ENCODE measurements at regions not wholly inside any gene's neighbourhood (a gene's known extent, or its start where the extent isn't known, plus 50 kb on each side); places are given as distances from the start of the nearest gene placed in this dataset.
"Not testable (repeated sequence)": the region's sequence is repeated elsewhere in the genome, so short reads cannot be mapped to it uniquely, and the experiment has no call there.

DNA sequence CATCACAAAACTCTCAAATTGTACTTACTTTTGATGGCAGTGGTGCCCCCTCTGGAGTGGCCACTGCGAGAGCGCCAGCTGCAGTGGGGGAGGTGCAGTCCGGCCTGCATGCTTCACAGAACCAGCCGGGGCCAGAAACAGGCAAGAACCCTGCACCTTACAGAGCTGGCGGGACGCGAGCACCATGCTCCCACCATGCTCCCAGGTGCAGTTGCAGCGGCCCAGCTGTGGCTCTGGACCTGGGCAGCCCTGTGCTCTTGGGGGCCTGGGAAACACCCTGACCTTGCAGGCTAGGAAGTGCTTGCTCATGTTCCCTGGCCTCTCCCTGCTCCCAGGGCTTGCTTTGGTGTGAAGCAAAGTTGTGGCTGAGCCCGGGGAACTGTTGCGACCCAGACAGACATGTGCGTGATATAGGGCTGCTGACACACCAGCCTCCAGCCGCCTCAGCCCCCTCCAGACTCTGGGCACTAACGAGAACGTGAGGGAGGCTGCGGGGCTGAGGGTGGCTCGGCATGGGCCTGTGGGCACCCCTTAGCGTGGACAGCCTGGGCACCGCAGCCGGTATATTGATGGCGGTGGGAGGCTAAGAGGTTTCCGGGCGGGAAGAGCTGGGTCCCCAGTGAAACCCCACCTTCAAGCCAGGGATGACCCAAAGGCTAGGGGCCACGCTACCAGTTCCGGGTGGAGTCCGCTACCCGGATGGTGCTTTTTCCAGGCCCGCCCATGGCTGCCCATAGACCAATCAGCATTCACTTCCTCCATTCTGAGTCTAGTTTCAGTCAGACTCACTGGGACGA, 1809.9 kb upstream of the ACO1 start:
- no peak for DNase-seq (ENCODE audit: low read depth)

DNA sequence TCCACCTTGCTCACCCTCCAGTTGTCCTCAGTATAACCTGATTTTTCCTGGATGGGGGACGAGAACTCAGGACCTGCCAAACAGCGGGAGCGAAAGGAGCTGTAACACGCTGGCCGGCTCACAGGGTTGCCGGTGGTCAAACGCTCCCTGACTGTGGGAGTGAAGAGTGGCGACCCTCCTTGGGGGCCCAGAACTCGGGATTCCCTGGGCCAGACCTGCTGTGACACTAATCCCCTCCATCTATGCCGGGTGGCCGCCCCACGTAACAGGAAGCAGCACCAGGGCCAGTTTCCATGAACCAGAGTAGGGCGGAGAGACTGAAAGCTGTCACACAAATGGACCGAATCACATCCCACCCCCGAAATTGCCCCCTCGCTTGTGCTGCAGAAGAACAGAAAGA, 1809.2 kb upstream of the ACO1 start:
- no peak for DNase-seq (ENCODE audit: low read depth)

DNA sequence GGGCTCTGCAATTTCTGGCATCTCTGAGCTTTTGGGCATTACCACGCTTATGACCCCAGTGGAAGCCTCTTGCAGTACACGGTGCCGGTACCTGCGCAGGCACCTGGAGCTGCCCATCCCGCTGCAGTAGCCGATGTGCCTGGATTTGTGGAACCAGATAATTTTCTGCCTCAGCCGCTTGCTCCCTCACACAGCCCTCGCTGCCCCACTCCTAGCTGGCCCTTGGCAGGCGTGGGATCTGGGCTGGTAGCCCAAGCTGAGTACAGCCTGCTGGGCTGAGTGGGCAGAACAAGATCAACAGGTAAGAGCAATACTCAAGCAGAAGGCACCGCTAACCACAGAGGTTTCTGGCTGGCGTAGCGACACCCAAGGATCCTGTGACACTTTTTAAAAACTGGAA, 1808.8 kb upstream of the ACO1 start:
- no peak for DNase-seq (ENCODE audit: low read depth)

DNA sequence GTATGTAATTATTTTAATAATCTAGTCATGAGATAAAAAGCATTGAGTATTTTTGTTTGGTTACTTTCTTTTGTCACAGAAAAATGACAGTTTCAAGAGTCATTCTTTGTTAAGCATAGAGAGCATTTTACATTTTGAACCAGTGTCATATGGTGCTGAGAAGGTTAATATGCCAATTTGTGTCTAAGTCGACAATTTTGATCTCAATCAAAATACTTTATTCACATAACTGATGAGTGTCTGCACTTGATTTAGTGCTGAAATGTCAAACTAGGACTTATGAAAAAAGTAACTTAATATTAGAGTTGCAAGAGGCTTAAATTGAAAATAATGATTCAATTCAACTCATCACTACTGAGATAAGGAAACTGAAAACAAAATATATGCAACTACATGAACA, 1804.6 kb upstream of the ACO1 start:
- DNase-seq (ENCODE audit: low read depth), result no peak

DNA sequence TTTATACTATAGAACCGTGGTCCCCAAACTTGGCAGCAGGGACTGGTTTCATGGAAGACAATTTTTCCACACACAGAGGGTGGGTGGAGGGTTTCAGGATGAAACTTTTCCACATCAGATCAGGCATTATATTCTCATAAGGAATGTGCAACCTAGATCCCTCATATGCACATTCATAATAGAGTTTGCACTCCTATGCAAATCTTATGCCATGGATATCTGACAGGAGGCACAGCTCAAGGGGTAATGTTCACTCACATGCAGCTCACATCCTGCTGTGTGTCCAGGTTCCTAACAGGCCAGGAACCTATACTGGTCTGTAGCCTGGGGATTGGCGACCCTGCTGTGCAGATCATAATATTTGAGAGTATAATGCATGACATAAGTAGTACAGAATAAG, 1802.2 kb upstream of the ACO1 start:
- no peak for DNase-seq (ENCODE audit: low read depth)

DNA sequence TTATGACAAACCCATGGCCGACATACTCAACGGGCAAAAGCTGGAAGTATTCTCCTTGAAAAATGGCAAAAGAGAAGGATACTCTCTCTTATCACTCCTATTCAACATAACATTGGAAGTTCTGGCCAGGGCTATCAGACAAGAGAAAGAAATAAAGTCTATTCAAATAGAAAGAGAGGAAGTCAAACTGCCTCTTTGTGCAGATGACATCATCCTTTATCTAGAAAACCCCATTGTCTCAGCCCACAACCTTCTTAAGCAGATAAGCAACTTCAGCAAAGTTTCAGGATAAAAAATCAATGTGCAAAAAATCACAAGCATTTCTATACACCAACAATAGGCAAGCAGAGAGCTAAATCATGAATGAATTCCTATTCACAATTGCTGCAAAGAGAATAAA, 1799.9 kb upstream of the ACO1 start:
- DNase-seq (ENCODE audit: low read depth), result no peak

DNA sequence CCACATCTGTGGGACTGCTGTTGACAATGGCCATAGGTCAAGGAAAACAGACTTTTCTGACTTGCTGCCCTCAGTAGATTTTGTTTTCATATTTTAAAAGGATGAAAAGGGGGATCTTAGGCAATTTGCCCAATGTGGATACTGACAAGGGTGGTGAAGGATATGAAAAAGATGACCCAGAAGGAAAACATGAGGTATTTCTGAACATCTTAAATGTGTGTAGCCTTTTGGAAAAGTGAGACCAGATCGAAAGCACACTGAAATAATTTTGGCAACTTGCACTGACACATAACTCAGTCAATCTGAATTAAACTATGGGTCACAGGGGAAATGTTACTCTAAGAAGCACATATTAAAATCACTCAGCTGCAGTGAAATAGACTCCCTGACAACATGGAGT, 1793.0 kb upstream of the ACO1 start:
- DNase-seq (ENCODE audit: low read depth), result no peak

DNA sequence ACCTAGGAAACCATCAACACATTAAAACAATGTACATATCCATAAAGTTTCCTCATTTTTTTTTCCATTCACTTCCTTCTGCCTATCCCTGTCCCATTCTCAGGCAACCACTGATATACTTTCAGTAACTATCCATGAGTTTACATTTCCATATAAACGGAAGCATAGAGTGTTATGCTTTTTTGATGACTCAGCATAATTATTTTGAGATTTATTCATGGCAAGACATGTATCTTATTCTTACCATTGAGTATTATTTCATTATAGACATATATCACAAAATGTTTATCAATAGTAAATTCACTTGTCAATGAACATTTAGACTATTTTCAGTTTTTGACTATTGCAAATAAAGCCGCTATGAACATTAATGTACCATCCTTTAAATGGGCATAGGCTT, 1786.8 kb upstream of the ACO1 start:
- no peak for DNase-seq (ENCODE audit: low read depth)

DNA sequence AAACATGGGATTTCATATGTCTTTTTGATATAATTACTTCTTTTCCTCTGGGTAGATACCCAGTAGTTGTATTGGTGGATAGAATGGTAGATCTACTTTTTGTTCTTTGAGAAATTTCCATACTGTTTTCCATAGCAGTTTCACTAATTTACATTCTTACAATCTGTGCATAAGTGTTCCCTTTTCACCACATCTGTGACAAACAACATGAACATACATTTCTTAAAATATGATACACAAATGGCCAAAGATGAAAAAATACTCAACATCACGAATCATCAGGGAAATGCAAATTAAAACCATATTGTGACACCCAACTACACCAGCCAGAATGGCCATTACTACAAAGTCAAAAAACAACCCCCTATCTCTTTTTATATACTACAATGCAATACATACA, 1778.5 kb upstream of the ACO1 start:
- DNase-seq (ENCODE audit: low read depth), result no peak

DNA sequence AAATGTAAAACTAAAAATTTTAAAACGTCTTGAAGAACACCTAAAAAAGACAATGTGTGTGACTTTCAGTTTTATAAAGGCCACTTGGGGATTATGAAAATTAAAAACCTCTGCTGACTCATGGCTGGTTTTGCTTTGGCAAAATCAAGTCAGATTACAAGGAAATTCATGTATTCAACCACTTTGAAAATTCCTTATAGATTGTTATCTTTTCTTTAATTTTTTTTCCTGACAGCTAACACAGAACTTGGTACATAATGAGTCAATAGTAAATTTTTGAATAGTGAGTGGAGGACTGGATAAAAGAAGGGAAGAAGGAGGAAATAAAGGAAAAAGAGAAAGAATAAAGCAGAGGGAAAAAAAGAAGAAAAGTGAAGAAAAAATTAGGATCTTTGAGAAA, 1774.7 kb upstream of the ACO1 start:
- no peak for DNase-seq (ENCODE audit: low read depth)

DNA sequence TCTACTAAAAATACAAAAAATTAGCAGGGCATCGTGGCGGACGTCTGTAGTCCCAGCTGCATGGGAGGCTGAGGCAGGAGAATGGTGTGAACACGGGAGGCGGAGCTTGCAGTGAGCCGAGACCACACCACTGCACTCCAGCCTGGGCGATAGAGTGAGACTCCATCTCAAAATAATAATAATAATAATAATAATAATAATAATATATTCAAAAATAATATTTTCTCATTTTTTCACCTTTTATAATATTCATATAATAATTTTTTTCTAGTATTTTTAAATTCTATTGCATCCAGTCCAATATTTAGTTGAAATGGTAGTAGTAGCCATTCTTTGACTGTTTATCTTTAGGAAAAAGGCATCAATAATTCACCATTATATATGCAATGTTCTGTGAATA, 1767.7 kb upstream of the ACO1 start:
- not testable (repeated sequence) for DNase-seq (ENCODE audit: low read depth)

DNA sequence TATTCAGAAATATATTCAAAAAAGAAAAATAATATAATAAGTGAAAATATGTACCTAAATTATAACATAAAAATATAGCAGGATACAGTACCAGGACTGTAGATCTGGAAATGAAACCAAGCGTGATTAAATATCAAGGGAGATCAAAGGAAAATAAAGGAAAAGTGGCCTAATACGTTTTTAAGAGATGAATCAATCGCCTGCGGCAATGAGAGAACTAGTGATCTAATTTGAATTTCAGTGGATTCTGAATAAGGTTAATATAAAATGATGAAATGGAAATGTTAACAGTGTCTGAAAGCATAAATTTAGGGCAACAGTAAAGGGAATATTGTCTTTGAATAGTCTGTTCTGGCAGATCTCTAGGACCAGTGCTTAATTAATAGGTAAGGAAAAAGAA, 1761.9 kb upstream of the ACO1 start:
- DNase-seq (ENCODE audit: low read depth), result no peak

DNA sequence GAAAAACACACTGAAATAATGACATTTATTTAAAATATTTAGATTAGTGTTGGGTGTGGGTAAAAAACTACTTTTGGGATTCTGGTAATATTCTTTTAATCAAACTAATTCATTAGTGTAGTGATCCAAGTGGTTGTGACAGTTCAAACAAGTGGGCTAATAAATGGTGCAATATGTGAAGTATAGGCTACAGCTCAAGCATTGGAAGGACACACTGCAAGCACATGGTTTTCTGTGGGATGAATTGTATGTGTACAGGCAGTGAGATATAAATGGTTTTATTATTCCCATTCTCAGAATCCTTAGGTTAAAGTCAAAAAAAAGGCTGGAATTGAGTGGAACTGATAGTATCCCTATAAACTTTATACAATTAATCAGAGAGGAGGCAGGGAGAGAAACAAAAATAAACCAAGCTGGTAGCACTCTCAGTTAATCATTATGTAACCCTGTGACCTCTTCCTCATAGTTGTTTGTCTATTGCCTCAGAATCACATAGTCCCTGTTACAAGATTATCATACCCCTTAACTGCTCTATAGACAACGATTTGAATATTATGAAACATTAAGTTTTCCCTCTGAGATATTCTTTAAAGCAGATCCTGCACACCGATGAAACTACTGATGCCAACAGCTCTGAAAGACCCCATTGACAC, 1755.4 kb upstream of the ACO1 start:
- DNase-seq (ENCODE audit: low read depth), result no peak

DNA sequence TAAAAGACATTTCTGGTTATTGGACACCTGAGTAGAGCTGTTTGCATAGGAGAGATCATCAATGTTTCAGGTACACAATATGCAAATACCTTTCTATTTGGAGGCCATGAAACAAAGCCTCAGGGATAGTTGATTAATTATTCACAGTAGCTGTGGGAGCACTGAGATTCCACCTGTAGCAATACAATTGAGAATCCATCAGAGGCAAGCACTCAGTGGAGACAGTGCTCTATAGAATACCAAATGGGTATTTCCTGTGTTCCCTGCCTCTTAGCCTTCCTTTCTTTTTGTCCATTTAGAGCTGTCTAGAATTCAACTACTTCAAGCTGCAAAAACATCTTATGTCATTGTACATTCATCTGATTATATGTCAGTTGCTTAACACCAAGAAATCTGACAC, 1754.0 kb upstream of the ACO1 start:
- no peak for DNase-seq (ENCODE audit: low read depth)

DNA sequence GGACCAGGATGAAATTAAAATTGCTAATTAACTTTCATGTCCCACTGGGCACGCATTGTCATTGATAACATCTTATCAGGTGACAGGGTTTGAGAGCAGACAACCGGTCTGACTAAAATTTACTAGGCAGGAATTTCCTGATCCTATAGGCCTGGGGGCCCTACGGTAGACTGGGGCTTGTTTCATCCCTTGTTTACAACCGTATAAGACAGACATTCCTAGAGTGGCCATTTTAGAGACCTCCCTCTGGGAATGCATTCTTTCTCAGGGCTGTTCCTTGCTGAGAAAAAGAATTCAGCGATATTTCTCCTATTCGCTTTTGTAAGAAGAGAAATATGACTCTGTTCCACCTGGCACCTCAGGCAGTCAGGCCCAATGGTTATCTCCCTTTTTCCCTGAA, 1737.8 kb upstream of the ACO1 start:
- not testable (repeated sequence) for DNase-seq (ENCODE audit: low read depth)

DNA sequence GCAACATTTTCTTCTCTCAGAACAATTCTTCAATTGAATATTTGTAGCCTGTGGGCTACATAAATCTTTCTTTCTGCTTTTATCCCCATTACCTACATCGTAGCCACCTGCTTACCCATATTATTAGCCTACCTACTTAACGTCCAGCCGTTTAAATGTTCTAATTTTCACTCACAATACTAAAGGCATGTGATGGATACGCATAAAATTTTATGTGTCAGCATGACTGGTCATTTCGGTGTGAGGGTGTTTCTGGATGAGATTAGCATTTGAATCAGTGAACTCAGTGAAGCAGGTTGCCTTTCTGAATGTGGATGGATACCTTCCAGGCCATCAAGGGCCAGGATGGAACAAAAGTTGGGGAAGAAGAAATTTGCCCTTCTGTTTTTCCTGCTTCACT, 1722.5 kb upstream of the ACO1 start:
- no peak for DNase-seq (ENCODE audit: low read depth)

DNA sequence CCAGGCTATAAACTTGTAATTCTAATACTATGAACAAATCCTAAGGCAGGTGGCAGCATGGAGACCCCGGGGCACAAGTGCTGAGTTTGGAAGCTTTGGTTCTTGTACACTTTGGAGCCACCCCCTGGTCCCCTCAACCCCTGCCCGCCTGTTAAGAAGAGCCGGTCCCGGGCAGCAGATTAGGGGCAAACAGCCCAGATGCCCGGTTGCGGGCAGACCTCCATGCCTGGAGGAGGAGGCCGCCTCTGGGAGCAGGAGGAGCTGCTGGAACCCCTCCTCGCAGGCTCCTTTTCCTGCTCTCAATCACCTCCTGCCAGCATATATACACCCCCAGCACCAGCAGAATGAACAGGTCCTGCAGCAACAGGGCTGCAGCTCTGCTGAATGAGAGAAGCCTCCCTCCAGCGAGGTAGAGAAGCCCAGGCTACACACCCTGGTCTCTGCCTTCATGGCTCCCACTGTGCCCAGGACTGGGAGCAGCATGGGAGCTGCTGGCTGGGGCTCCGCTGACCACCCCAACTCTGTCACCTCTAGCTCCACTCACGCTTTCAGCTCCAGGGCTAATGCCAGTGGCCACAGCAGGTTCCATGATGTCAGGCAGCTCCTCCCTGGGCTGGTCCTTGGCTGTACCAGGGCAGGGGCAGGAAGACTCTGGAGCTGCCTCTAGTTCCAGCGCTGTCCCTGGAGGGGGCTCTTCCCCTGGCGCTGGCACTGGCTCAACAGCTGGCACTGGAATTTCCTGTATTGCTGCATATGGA, 1713.5 kb upstream of the ACO1 start:
- no peak for DNase-seq (ENCODE audit: low read depth)

DNA sequence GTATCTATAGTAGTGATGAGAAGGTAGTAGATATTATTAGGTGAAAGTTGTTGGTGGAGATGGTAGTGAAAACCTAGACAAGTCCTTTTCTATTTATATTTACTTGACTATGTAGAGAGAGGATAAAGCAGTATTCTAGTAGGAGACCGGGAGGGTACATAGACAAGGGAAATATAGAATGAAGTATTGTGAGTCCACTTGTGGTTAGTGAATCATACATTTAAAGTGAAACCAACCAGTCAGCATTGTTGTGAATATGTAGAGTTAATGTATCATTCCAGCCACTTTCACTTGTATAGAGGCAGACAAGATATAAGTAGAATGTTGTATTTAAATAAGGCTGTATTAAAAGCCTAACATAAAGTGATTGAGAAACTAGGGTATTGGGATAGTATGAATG, 1711.3 kb upstream of the ACO1 start:
- DNase-seq (ENCODE audit: low read depth), result no peak

DNA sequence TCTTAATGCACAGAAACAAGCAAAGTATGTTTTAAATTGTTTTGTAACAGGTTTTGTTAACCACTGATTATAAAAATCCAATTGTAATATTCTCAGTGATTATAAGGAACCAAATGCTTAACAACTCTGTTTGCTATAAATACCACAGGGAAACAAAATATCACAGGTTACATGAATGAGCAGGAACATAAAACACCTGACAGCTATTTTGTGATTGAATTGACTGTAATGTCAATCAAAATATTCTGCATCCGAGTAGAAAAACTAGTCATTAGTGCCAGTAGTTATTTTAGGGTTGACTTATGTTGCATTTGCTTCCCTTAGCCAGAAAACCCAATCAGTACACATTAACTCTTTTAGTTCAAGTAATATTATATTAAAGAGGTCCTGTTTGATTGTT, 1707.8 kb upstream of the ACO1 start:
- DNase-seq (ENCODE audit: low read depth), result no peak

DNA sequence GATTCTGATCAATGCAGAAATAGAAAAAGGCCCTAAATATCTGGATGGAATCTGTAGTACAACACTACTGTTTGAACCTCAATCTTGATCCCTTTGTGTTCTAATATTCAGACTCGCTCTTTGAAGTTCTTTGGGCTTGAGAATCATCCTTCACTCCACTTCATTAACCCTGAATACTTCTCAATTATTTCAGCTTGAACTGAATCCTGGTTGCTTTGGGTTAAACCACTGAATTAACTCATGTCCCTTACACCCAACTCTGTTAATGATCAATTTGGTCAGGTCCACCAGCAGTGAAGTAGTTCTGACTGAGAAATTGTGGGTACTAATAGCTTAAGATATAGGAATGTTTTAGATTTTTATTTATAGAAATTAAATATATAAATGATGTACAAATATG, 1707.2 kb upstream of the ACO1 start:
- DNase-seq (ENCODE audit: low read depth), result no peak

DNA sequence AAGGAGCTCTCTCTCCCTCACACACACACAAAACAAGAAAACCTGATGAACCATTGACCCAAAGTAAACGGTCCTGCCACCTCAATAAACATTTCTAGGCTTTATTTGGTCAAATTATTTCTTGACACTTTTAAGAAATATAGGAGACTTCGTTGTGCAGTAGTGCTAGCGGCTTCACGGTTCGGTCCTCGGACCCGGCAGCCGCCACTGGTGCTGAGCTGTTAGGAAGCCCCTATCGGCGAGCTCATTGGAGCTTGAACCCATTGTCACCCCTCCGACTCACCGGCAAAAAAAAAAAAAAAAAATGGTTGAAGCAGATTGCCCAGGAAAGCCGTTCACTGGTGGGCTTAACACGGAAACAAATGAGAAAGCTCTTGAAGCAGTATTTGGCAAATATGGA, 1695.6 kb upstream of the ACO1 start:
- no peak for DNase-seq (ENCODE audit: low read depth)

DNA sequence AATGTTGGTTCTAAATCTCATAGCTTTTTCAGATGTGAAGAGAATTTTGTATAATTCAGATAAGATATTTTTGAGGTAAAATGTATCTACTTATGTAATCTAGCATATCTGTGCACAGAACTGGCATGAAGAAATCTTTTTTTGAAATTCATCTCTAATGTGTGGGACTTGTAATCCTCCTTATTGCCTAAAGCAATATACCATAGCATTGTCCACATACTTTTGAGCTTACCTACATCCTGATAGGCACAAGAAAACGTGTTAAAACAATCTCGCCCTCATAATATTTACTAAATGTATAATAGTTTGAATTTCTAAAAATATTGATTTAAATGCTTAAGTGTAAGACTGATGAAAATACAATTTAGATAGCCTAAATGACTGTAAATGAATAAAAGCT, 1686.5 kb upstream of the ACO1 start:
- no peak for DNase-seq (ENCODE audit: low read depth)

DNA sequence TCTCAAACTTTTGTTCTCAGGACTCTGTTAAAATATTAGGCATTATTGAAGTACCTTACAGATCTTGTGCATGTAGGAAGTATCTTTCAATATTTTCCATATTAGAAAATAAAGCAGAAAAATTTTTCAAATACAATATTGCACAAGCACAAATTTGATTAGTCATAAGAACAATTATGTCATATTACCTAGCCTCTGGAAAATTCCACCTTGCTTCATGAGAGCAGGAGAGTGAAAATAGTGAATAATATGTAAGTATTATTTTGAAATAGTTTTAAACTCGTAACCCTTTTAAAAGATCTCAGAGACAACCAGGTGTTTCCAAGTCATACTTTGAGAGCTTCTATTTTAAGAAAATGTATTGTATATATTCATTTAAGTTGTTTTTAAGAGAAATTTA, 1672.9 kb upstream of the ACO1 start:
- no peak for DNase-seq (ENCODE audit: low read depth)

All from myocyte (in vitro differentiated cells).